Lower leg skin (tissue), 3 donors: ENCODE measurements at regions not wholly inside any gene's neighbourhood (a gene's known extent, or its start where the extent isn't known, plus 50 kb on each side); places are given as distances from the start of the nearest gene placed in this dataset.

ENCODE experiments used
- CTCF ChIP-seq, 3 donors: fragments of 450-650 bp; IDR thresholded peaks; one replicate each; pipeline ENCODE4 v1.5.1; 2016; ENCODE audit warnings: antibody characterized with exemption in 3 of 3, mild to moderate bottlenecking in 3 of 3, moderate library complexity in 2 of 3
- POLR2A ChIP-seq, 2 donors: fragments of 450-650 bp; IDR thresholded peaks; one replicate each; pipeline ENCODE4 v1.6.1; 2016 to 2017; ENCODE audit warnings: antibody characterized with exemption in 2 of 2, mild to moderate bottlenecking in 1 of 2, moderate library complexity in 1 of 2

- TF ChIP-seq CTCF (IDR thresholded peaks at IDR 0.05) (no peak), POLR2A (IDR thresholded peaks at IDR 0.05) (no peak)
Measured at GRCh38 chrX:113473418-113473817, 632.8 kb upstream of the AMOT start.
